SK-N-SH (cell line): ENCODE measurements at regions not wholly inside any gene's neighbourhood (a gene's known extent, or its start where the extent isn't known, plus 50 kb on each side); places are given as distances from the start of the nearest gene placed in this dataset.

Source experiments
- CTCF ChIA-PET: fragments of 300-600, 350-600 bp; formaldehyde crosslinking; extraction: SDS; loops from one replicate; lab custom pipeline; 2021; lab: Yijun Ruan, JAX
- POLR2A ChIA-PET: fragments of 350-600 bp; sonication (Branson Sonifier 250); formaldehyde crosslinking; extraction: SDS; loops from one replicate; lab custom pipeline; 2020; ENCODE audit warnings: antibody characterized with exemption, inconsistent platforms; lab: Yijun Ruan, JAX
- DNase-seq: peaks from one replicate; pipeline ENCODE4 v3.0.0; 2012
- H2AFZ ChIP-seq: fragments of 200-600 bp; sonication (generic); 2 replicates; pipeline ENCODE4 v1.8.1; 2016; ENCODE audit warnings: antibody characterized with exemption, mild to moderate bottlenecking, low read depth
- H3F3A ChIP-seq: fragments of 200-600 bp; sonication (generic); replicated peaks from 2 replicates; pipeline ENCODE3; 2016; ENCODE audit warnings: antibody characterized with exemption, mild to moderate bottlenecking; ENCODE audit not compliant: insufficient read depth
- H3K27ac ChIP-seq, 2 experiments: fragments of 200-500 bp in 1 of 2; fragments of 200-600 bp in 1 of 2; sonication (Bioruptor generic) in 1 of 2; sonication (generic), shearing (Covaris generic) in 1 of 2; 2 replicates each; pipeline versions ENCODE4 v1.5.1 to v1.6.1; 2014 to 2016; ENCODE audit warnings: low read depth in 2 of 2, inconsistent platforms in 1 of 2, low read length in 1 of 2, mild to moderate bottlenecking in 1 of 2, mixed read lengths in 1 of 2
- H3K27me3 ChIP-seq: fragments of 200-600 bp; sonication (generic), shearing (Covaris generic); 2 replicates; pipeline ENCODE4 v1.6.1; 2016; ENCODE audit warnings: mixed run types; ENCODE audit not compliant: insufficient read depth
- H3K36me3 ChIP-seq, 2 experiments: fragments of 200-500 bp in 1 of 2; fragments of 200-600 bp in 1 of 2; sonication (Bioruptor generic) in 1 of 2; sonication (generic) in 1 of 2; replicated peaks in 1 of 2; 2 replicates each; pipeline versions ENCODE3 to v1.5.1; 2014 to 2016; ENCODE audit warnings: low read length in 1 of 2, mild to moderate bottlenecking in 1 of 2; ENCODE audit not compliant: insufficient read depth in 2 of 2, control insufficient read depth in 1 of 2
- H3K4me1 ChIP-seq, 2 experiments: fragments of 200-500 bp in 1 of 2; fragments of 200-600 bp in 1 of 2; sonication (Bioruptor generic) in 1 of 2; sonication (generic), shearing (Covaris generic) in 1 of 2; 2 replicates each; pipeline versions ENCODE4 v1.5.1 to v1.6.1; 2014 to 2016; ENCODE audit warnings: low read depth in 1 of 2, low read length in 1 of 2, mixed run types in 1 of 2; ENCODE audit not compliant: insufficient read depth in 2 of 2, control insufficient read depth in 1 of 2
- H3K4me2 ChIP-seq: fragments of 200-600 bp; sonication (generic), shearing (Covaris generic); 2 replicates; pipeline ENCODE4 v1.6.1; 2017; ENCODE audit warnings: mixed run types
- H3K4me3 ChIP-seq, 2 experiments: fragments of 200-500 bp in 1 of 2; fragments of 200-600 bp in 1 of 2; sonication (Bioruptor generic) in 1 of 2; sonication (generic), shearing (Covaris generic) in 1 of 2; 2 replicates each; pipeline versions ENCODE4 v1.5.1 to v1.8.1; 2014 to 2016; ENCODE audit warnings: low read depth in 2 of 2, inconsistent platforms in 1 of 2, low read length in 1 of 2, mild to moderate bottlenecking in 1 of 2, mixed read lengths in 1 of 2, moderate library complexity in 1 of 2
- H3K79me2 ChIP-seq: fragments of 200-600 bp; sonication (generic); 2 replicates; pipeline ENCODE4 v1.8.1; 2017; ENCODE audit warnings: mild to moderate bottlenecking; ENCODE audit not compliant: insufficient read depth
- H3K9ac ChIP-seq: fragments of 200-600 bp; sonication (generic); 2 replicates; pipeline ENCODE4 v1.6.1; 2017; ENCODE audit warnings: mixed run types
- H3K9me2 ChIP-seq: fragments of 200-600 bp; sonication (generic); 2 replicates; pipeline ENCODE4 v1.6.1; 2017; ENCODE audit warnings: mixed run types
- H3K9me3 ChIP-seq: fragments of 200-600 bp; sonication (generic); 2 replicates; pipeline ENCODE4 v1.6.1; 2017; ENCODE audit warnings: mixed run types, mild to moderate bottlenecking, moderate library complexity
- H4K20me1 ChIP-seq: fragments of 200-600 bp; sonication (generic); 2 replicates; pipeline ENCODE4 v1.6.1; 2017; ENCODE audit warnings: mild to moderate bottlenecking, mixed run types; ENCODE audit not compliant: insufficient read depth
- CTCF ChIP-seq: fragments of 200-600 bp; sonication (generic); IDR thresholded peaks from 2 replicates; pipeline ENCODE4 v1.6.1; 2017; ENCODE audit warnings: antibody characterized with exemption, mild to moderate bottlenecking, moderate library complexity
- EP300 ChIP-seq, 2 experiments: IDR thresholded peaks; 2 replicates each; pipeline versions ENCODE4 v1.4.0 to v1.6.1; 2012; ENCODE audit warnings: borderline replicate concordance in 1 of 2, low read depth in 1 of 2, low read length in 1 of 2
- EZH2phosphoT487 ChIP-seq: fragments of 200-600 bp; sonication (generic); IDR thresholded peaks from 2 replicates; pipeline ENCODE4 v1.6.1; 2017; ENCODE audit warnings: low read depth, mixed run types, mild to moderate bottlenecking, antibody characterized with exemption, moderate library complexity, borderline replicate concordance
- FOXM1 ChIP-seq: IDR thresholded peaks from 2 replicates; pipeline ENCODE4 v1.4.0; 2012; ENCODE audit warnings: low read depth, mild to moderate bottlenecking
- GATA2 ChIP-seq: sonication (generic); formaldehyde crosslinking; IDR thresholded peaks from 2 replicates; pipeline ENCODE4 v1.5.0; 2020; ENCODE audit warnings: mild to moderate bottlenecking, missing genetic modification reagents
- IRF3 ChIP-seq: fragments of 150-350 bp; IDR thresholded peaks from 2 replicates; pipeline ENCODE4 v1.6.1; 2016; ENCODE audit warnings: mild to moderate bottlenecking, low read depth, low read length
- JUND ChIP-seq: IDR thresholded peaks from 2 replicates; pipeline ENCODE4 v1.4.0; 2012
- MXI1 ChIP-seq: IDR thresholded peaks from 2 replicates; pipeline ENCODE4 v1.6.1; 2012; ENCODE audit warnings: mild to moderate bottlenecking, low read depth, low read length, improper control_type of control experiment
- NFIC ChIP-seq: IDR thresholded peaks from 2 replicates; pipeline ENCODE4 v1.4.0; 2012; ENCODE audit warnings: borderline replicate concordance
- NRF1 ChIP-seq: IDR thresholded peaks from 2 replicates; pipeline ENCODE4 v1.6.1; 2012; ENCODE audit warnings: low read depth, mild to moderate bottlenecking, low read length
- POLR2AphosphoS5 ChIP-seq: IDR thresholded peaks from 2 replicates; pipeline ENCODE4 v1.6.1; 2012; ENCODE audit warnings: low read depth, low read length
- RAD21 ChIP-seq: IDR thresholded peaks from 2 replicates; pipeline ENCODE4 v1.6.1; 2012; ENCODE audit warnings: mild to moderate bottlenecking, low read length
- REST ChIP-seq: IDR thresholded peaks from 2 replicates; pipeline ENCODE4 v1.6.1; 2012; ENCODE audit warnings: mild to moderate bottlenecking, low read depth, low read length, moderate library complexity
- RXRA ChIP-seq: IDR thresholded peaks from 2 replicates; pipeline ENCODE4 v1.4.0; 2012; ENCODE audit warnings: low read depth, mild to moderate bottlenecking, borderline replicate concordance
- SIN3A ChIP-seq: IDR thresholded peaks from 2 replicates; pipeline ENCODE4 v1.6.1; 2012; ENCODE audit warnings: low read depth, mild to moderate bottlenecking, low read length, moderate library complexity, borderline replicate concordance
- USF1 ChIP-seq: IDR thresholded peaks from 2 replicates; pipeline ENCODE4 v1.4.0; 2012; ENCODE audit warnings: low read depth, borderline replicate concordance
- USF2 ChIP-seq: fragments of 150-350 bp; IDR thresholded peaks from 2 replicates; pipeline ENCODE4 v1.6.1; 2017; ENCODE audit warnings: antibody characterized with exemption, low read length, low read depth, borderline replicate concordance
- YY1 ChIP-seq: IDR thresholded peaks from 2 replicates; pipeline ENCODE4 v1.4.0; 2012; ENCODE audit warnings: low read depth, mild to moderate bottlenecking
- ZBTB33 ChIP-seq: IDR thresholded peaks from 2 replicates; pipeline ENCODE4 v1.4.0; 2012; ENCODE audit warnings: low read depth, borderline replicate concordance
- WGBS: methylation state at CpG from one replicate; pipeline ENCODE4 v1.1.6; 2017; ENCODE audit warnings: low lambda C conversion rate; 5-methylcytosine and 5-hydroxymethylcytosine counted together

GRCh38 chr1:219991919-219992318 lies 54.4 kb downstream of the EPRS1 start:
- 98% methylated on average over 2 of the region's 2 CpGs for WGBS
- Histone ChIP-seq H3F3A (peaks cover 9% of the 10 kb centered on the region), H3K4me3 (no peak overlapping the region), H3K9me3 (no peaks in the 10 kb centered on the region), H3K4me1 (no peaks in the 10 kb centered on the region), H3K36me3 (peaks cover 34 to 43% of the 10 kb centered on the region in 2 experiments), H2AFZ (no peak overlapping the region), H3K9me2 (no peaks in the 10 kb centered on the region), H3K27me3 (no peaks in the 10 kb centered on the region), H3K79me2 (no peaks in the 10 kb centered on the region), H3K27ac (no peak overlapping the region)
- no peak for DNase-seq
- ChIA-PET POLR2A (no interaction called here), CTCF (interaction anchor here (0.8 to 3.8 kb wide), 10 partner anchors 11 to 785 kb away, joined by 3 to 20 read pairs (median 3); partner anchors contain the start of gene IARS2)
- TF ChIP-seq RXRA (no peak), REST (no peak), POLR2AphosphoS5 (no peak), RAD21 (no peak), SIN3A (no peak), GATA2 (CRISPR knock-in tag) (no peak), EP300 (IDR thresholded peaks at IDR 0.05; ENCODE audit: borderline replicate concordance in 1 of 2, low read depth in 1 of 2, low read length in 1 of 2) (no peak), USF2 (no peak), NRF1 (no peak), MXI1 (no peak), YY1 (no peak), JUND (no peak), FOXM1 (no peak), IRF3 (no peak), NFIC (no peak), EZH2phosphoT487 (no peak), ZBTB33 (no peak), CTCF (no peak), USF1 (no peak)
- TF ChIP-seq, all 33 proteins: peak for 0
- Histone ChIP-seq H3K4me2 (no peak overlapping the region), H4K20me1 (no peaks in the 10 kb centered on the region), H3K9ac (no peak overlapping the region)
